Adrenal gland (tissue), 5 donors: ENCODE measurements at regions not wholly inside any gene's neighbourhood (a gene's known extent, or its start where the extent isn't known, plus 50 kb on each side); places are given as distances from the start of the nearest gene placed in this dataset.

Experiments used
- POLR2A ChIP-seq, 2 donors: fragments of 450-650 bp; IDR thresholded peaks; one replicate each; pipeline ENCODE4 v1.6.1; 2017; ENCODE audit warnings: antibody characterized with exemption in 2 of 2, mild to moderate bottlenecking in 2 of 2, moderate library complexity in 1 of 2
- TF ChIP-seq, protein P1 (sequence below), 6 experiments: fragments of 450-650 bp in 4 of 6; fragments of 200-600 bp in 2 of 6; sonication (generic) in 1 of 6; IDR thresholded peaks; 1 replicate in 5 of 6; 2 replicates in 1 of 6; pipeline versions ENCODE4 v1.5.1 to v1.8.0; 2016 to 2021; ENCODE audit warnings: antibody characterized with exemption in 6 of 6, mild to moderate bottlenecking in 2 of 6, moderate library complexity in 1 of 6
- donor health status: DM: no; HTN: no; CAD: no.

DNA sequence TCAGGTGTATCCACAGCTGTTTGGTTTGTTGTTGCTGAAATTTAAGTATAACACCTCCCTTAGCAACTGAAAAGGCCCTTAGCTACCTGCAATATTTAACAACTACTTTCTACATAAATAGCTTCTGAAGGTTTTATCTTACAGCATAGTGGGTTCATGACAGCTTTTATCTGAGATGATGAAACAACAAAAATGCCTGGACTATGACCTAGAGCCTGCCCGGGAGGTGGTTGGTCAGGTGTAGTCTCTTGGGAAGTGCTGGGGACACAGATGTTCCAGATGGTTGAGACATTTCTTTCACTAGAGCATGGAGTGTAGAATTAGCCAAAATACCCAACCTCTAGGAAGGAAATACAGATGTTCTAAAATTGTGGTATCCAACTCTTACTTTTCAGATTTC, 705.4 kb downstream of the MAFB start:
- TF ChIP-seq, protein P1, sequence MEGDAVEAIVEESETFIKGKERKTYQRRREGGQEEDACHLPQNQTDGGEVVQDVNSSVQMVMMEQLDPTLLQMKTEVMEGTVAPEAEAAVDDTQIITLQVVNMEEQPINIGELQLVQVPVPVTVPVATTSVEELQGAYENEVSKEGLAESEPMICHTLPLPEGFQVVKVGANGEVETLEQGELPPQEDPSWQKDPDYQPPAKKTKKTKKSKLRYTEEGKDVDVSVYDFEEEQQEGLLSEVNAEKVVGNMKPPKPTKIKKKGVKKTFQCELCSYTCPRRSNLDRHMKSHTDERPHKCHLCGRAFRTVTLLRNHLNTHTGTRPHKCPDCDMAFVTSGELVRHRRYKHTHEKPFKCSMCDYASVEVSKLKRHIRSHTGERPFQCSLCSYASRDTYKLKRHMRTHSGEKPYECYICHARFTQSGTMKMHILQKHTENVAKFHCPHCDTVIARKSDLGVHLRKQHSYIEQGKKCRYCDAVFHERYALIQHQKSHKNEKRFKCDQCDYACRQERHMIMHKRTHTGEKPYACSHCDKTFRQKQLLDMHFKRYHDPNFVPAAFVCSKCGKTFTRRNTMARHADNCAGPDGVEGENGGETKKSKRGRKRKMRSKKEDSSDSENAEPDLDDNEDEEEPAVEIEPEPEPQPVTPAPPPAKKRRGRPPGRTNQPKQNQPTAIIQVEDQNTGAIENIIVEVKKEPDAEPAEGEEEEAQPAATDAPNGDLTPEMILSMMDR (IDR thresholded peaks at IDR 0.05), result no peak
- no peak for TF ChIP-seq POLR2A (IDR thresholded peaks at IDR 0.05)
